SK-N-SH (cell line): ENCODE measurements at regions not wholly inside any gene's neighbourhood (a gene's known extent, or its start where the extent isn't known, plus 50 kb on each side); places are given as distances from the start of the nearest gene placed in this dataset.

Experiments used
- CHD2 ChIP-seq: fragments of 150-350 bp; IDR thresholded peaks from 2 replicates; pipeline ENCODE4 v1.6.1; 2018; ENCODE audit warnings: low read length; ENCODE audit not compliant: partially characterized antibody
- ELF1 ChIP-seq: IDR thresholded peaks from 2 replicates; pipeline ENCODE4 v1.4.0; 2012
- EZH2phosphoT487 ChIP-seq: fragments of 200-600 bp; sonication (generic); IDR thresholded peaks from 2 replicates; pipeline ENCODE4 v1.6.1; 2017; ENCODE audit warnings: low read depth, mixed run types, mild to moderate bottlenecking, antibody characterized with exemption, moderate library complexity, borderline replicate concordance
- JUND ChIP-seq: IDR thresholded peaks from 2 replicates; pipeline ENCODE4 v1.4.0; 2012
- MAX ChIP-seq: IDR thresholded peaks from 2 replicates; pipeline ENCODE4 v1.4.0; 2012; ENCODE audit warnings: low read depth
- NFIC ChIP-seq: IDR thresholded peaks from 2 replicates; pipeline ENCODE4 v1.4.0; 2012; ENCODE audit warnings: borderline replicate concordance
- NRF1 ChIP-seq: IDR thresholded peaks from 2 replicates; pipeline ENCODE4 v1.6.1; 2012; ENCODE audit warnings: low read depth, mild to moderate bottlenecking, low read length
- PBX3 ChIP-seq: IDR thresholded peaks from 2 replicates; pipeline ENCODE4; 2012
- TAF1 ChIP-seq: IDR thresholded peaks from 2 replicates; pipeline ENCODE4 v1.6.1; 2012; ENCODE audit warnings: low read depth, mild to moderate bottlenecking, low read length, moderate library complexity, borderline replicate concordance
- YY1 ChIP-seq: IDR thresholded peaks from 2 replicates; pipeline ENCODE4 v1.4.0; 2012; ENCODE audit warnings: low read depth, mild to moderate bottlenecking
- TF ChIP-seq, protein P1 (sequence below): fragments of 200-600 bp; sonication (generic); IDR thresholded peaks from 2 replicates; pipeline ENCODE4 v1.6.1; 2017; ENCODE audit warnings: antibody characterized with exemption, mild to moderate bottlenecking, moderate library complexity

- TF ChIP-seq NRF1 (no peak), EZH2phosphoT487 (no peak), JUND (no peak), ELF1 (no peak), YY1 (no peak), NFIC (no peak), PBX3 (0 out of 2 replicates have a peak, but pooled peaks have one; percentile 40), TAF1 (no peak), CHD2 (no peak), MAX (no peak)
- TF ChIP-seq, protein P1, sequence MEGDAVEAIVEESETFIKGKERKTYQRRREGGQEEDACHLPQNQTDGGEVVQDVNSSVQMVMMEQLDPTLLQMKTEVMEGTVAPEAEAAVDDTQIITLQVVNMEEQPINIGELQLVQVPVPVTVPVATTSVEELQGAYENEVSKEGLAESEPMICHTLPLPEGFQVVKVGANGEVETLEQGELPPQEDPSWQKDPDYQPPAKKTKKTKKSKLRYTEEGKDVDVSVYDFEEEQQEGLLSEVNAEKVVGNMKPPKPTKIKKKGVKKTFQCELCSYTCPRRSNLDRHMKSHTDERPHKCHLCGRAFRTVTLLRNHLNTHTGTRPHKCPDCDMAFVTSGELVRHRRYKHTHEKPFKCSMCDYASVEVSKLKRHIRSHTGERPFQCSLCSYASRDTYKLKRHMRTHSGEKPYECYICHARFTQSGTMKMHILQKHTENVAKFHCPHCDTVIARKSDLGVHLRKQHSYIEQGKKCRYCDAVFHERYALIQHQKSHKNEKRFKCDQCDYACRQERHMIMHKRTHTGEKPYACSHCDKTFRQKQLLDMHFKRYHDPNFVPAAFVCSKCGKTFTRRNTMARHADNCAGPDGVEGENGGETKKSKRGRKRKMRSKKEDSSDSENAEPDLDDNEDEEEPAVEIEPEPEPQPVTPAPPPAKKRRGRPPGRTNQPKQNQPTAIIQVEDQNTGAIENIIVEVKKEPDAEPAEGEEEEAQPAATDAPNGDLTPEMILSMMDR = no peak
Measured at GRCh38 chr4:129358571-129358970, 262.6 kb downstream of the C4orf33 start.
